Right cardiac atrium (tissue), 5 donors: ENCODE measurements at regions not wholly inside any gene's neighbourhood (a gene's known extent, or its start where the extent isn't known, plus 50 kb on each side); places are given as distances from the start of the nearest gene placed in this dataset.

ENCODE experiments used
- ATAC-seq, 2 donors: fragments of 200-7000 bp; cut with Tn5 transposase; one replicate each; pipeline versions ENCODE4 v1.8.0 to v1.9.1; 2020; ENCODE audit warnings: moderate library complexity in 2 of 2, mild to moderate bottlenecking in 1 of 2
- DNase-seq, 3 donors: peaks; one replicate each; pipeline ENCODE4 v3.0.0-alpha.2; 2020
- H3K27ac ChIP-seq: one replicate; pipeline ENCODE4 v1.5.1; 2013; ENCODE audit warnings: mild to moderate bottlenecking, low read length, control low read depth, moderate library complexity
- H3K27me3 ChIP-seq: one replicate; pipeline ENCODE4 v1.6.1; 2013; ENCODE audit not compliant: control insufficient read depth, insufficient read depth
- H3K4me1 ChIP-seq: one replicate; pipeline ENCODE4 v1.6.1; 2013; ENCODE audit warnings: low read length; ENCODE audit not compliant: control insufficient read depth, insufficient read depth
- H3K4me3 ChIP-seq: one replicate; pipeline ENCODE4 v1.5.1; 2013; ENCODE audit warnings: low read length, control low read depth
- H3K9me3 ChIP-seq: one replicate; pipeline ENCODE4 v1.6.1; 2013; ENCODE audit warnings: low read length; ENCODE audit not compliant: control insufficient read depth
- WGBS: extraction: QIAGEN DNeasy Blood & Tissue Kit; methylation state at CpG from one replicate; pipeline ENCODE4 v1.1.7; 2013; 5-methylcytosine and 5-hydroxymethylcytosine counted together
- intact Hi-C, 4 donors: fragments of 100-400 bp; cut with DNase I; formaldehyde crosslinking; loops; one replicate each; pipeline versions ENCODE4 v1.11.0 to v1.14.0; 2022 to 2023
- donor health status: healthy with polysubstance abuse.
- donor health status: DM: no; HTN: yes; CAD: no.
- donor health status: DM: no; HTN: no; CAD: no.
- donor health status: DM: no; HTN: yes; CAD: no; lungs with severe emphysema.
- donor health status: DM: yes; HTN: yes; CAD: no.

DNA sequence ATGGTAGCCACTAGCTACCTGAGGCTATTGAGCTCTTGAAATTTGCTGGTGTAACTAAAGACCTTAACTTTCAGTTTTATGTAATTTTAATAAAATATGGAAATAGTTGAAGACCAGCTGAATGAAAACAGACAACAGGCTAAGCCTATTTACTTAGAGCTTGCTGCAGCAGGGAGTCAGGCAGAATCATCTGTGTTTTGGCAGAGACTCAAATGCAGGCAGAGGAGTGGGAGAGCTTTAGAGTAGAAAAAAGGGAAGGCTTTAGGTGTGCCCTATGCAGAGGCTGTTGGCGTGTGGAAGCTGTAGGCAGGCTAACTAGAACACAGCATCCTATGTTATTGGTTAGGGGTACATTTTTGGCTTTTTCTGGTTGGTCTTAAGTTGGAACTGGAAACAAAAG is 304.9 kb upstream of the NBEA start:
- Histone ChIP-seq H3K27me3 (no peaks in the 10 kb centered on the region), H3K4me3 (no peak overlapping the region), H3K27ac (no peak overlapping the region), H3K4me1 (no peaks in the 10 kb centered on the region), H3K9me3 (no peaks in the 10 kb centered on the region)
- WGBS: 88% methylated on average over 1 of the region's 1 CpG
- no peak for ATAC-seq
- no peak for DNase-seq
- intact Hi-C loops: no loop called here

GRCh38 chr13:34637636-34638035 is 304.4 kb upstream of the NBEA start:
- DNase-seq: no peak
- no peaks in the 10 kb centered on the region for H3K4me1 ChIP-seq
- no peak overlapping the region for H3K4me3 ChIP-seq
- no peak overlapping the region for H3K27ac ChIP-seq
- 80% methylated on average over 2 of the region's 2 CpGs for WGBS
- no peak for ATAC-seq
- intact Hi-C loops: no loop called here
- no peaks in the 10 kb centered on the region for H3K9me3 ChIP-seq
- H3K27me3 ChIP-seq: no peaks in the 10 kb centered on the region

GRCh38 chr13:34638897-34639296 is 303.2 kb upstream of the NBEA start:
- WGBS: 94% methylated on average over 2 of the region's 2 CpGs
- ATAC-seq (no peak), DNase-seq (no peak)
- intact Hi-C loops: no loop called here
- no peak overlapping the region for H3K27ac ChIP-seq
- no peaks in the 10 kb centered on the region for H3K27me3 ChIP-seq
- no peaks in the 10 kb centered on the region for H3K4me1 ChIP-seq
- H3K4me3 ChIP-seq: no peak overlapping the region
- no peaks in the 10 kb centered on the region for H3K9me3 ChIP-seq

GRCh38 chr13:34640179-34640992 is 301.7 kb upstream of the NBEA start:
- intact Hi-C loops: no loop called here
- no peak overlapping the region for H3K4me3 ChIP-seq
- ATAC-seq (no peak), DNase-seq (no peak)
- H3K4me1 ChIP-seq: no peaks in the 10 kb centered on the region
- no peak overlapping the region for H3K27ac ChIP-seq
- no peaks in the 10 kb centered on the region for H3K9me3 ChIP-seq
- H3K27me3 ChIP-seq: no peaks in the 10 kb centered on the region
- WGBS: 66% methylated on average over 9 of the region's 9 CpGs

- H3K4me1 ChIP-seq: no peaks in the 10 kb centered on the region
- 79% methylated on average over 4 of the region's 4 CpGs for WGBS
- H3K4me3 ChIP-seq: no peak overlapping the region
- intact Hi-C loops: no loop called here
- ATAC-seq: no peak
- no peaks in the 10 kb centered on the region for H3K9me3 ChIP-seq
- H3K27ac ChIP-seq: no peak overlapping the region
- H3K27me3 ChIP-seq: no peaks in the 10 kb centered on the region
- DNase-seq: no peak
Observed at GRCh38 chr13:34640993-34641330, 301.1 kb upstream of the NBEA start.

- H3K9me3 ChIP-seq: no peaks in the 10 kb centered on the region
- no peaks in the 10 kb centered on the region for H3K4me1 ChIP-seq
- intact Hi-C loops: no loop called here
- H3K4me3 ChIP-seq: no peak overlapping the region
- H3K27me3 ChIP-seq: no peaks in the 10 kb centered on the region
- no peak overlapping the region for H3K27ac ChIP-seq
- no peak for DNase-seq
- WGBS: 92% methylated on average over 1 of the region's 1 CpG
- ATAC-seq: no peak
Observed at GRCh38 chr13:34647379-34648150, 294.5 kb upstream of the NBEA start.

DNA sequence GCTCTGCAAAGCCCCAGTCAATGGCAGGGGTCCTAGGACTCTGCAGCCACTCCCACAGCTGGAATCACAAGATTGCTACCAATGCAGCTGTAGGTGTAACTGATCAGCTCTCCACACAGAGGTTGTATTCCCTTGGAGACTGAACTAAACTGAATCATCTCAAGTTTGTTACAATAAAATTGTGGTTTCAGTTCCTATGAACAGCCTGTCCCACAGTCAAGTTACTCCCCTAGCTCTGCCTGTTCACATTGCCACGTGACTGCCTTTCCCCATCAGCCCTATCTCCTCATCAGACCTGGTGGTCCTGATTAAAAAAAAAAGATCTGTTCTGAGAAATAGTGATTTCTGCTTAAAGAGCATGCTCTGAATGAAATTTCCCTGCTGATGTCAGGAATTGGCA is 287.9 kb upstream of the NBEA start:
- H3K27ac ChIP-seq: no peak overlapping the region
- H3K4me1 ChIP-seq: no peaks in the 10 kb centered on the region
- WGBS: 48% methylated on average over 1 of the region's 1 CpG
- intact Hi-C loops: no loop called here
- H3K4me3 ChIP-seq: no peak overlapping the region
- no peaks in the 10 kb centered on the region for H3K27me3 ChIP-seq
- ATAC-seq: no peak
- no peak for DNase-seq
- H3K9me3 ChIP-seq: no peaks in the 10 kb centered on the region

DNA sequence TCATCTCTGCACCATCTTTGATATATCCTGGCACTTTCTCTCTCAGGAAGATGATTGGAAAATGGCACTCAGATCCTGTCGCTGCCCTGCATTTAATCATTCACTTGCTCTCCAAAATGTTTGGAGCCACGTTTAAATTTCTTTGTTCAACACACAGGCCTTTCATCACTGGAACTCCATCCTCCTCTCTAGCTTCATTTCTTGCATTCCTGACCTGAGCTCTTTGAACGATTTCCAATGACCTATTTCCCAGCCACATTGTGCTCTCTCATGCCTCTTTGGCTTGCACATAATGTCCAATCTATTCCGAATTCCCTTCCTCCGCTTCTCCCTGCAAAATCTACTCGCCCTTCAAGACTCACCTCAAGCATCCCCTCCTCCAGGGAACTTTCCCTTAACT is 287.4 kb upstream of the NBEA start:
- Histone ChIP-seq H3K4me1 (no peaks in the 10 kb centered on the region), H3K9me3 (no peaks in the 10 kb centered on the region), H3K27ac (no peak overlapping the region), H3K27me3 (no peaks in the 10 kb centered on the region), H3K4me3 (no peak overlapping the region)
- intact Hi-C loops: no loop called here
- DNase-seq (no peak), ATAC-seq (peak; percentile 43 to 55)
- WGBS: 48% methylated on average over 6 of the region's 6 CpGs

- ATAC-seq (no peak), DNase-seq (no peak)
- intact Hi-C loops: no loop called here
- no peak overlapping the region for H3K4me3 ChIP-seq
- no peaks in the 10 kb centered on the region for H3K4me1 ChIP-seq
- H3K27ac ChIP-seq: no peak overlapping the region
- H3K27me3 ChIP-seq: no peaks in the 10 kb centered on the region
- H3K9me3 ChIP-seq: no peaks in the 10 kb centered on the region
Observed at GRCh38 chr13:34655554-34655953, 286.5 kb upstream of the NBEA start.

DNA sequence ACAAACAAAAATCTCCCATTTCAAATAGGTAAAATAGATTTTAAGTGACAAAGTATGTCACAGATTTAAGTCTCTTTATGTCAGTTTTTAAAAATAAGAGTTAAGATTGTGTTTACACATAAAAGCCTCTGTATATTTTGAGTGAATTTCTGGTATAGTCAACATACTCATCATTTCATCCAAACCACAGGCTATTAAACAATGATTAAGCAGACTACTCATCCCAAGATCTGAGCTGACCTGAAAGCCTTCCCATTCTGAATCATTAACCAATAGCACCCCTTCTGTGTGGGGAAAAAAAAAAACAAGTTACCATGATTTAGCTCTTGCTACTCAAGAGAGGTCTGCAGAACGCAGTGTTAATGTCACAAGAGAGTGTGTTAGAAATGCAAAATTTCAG is 284.4 kb upstream of the NBEA start:
- WGBS: 98% methylated on average over 1 of the region's 1 CpG
- no peak for ATAC-seq
- no peak overlapping the region for H3K4me3 ChIP-seq
- no peak overlapping the region for H3K27ac ChIP-seq
- no peak for DNase-seq
- H3K9me3 ChIP-seq: no peaks in the 10 kb centered on the region
- H3K27me3 ChIP-seq: no peaks in the 10 kb centered on the region
- H3K4me1 ChIP-seq: no peaks in the 10 kb centered on the region
- intact Hi-C loops: no loop called here

DNA sequence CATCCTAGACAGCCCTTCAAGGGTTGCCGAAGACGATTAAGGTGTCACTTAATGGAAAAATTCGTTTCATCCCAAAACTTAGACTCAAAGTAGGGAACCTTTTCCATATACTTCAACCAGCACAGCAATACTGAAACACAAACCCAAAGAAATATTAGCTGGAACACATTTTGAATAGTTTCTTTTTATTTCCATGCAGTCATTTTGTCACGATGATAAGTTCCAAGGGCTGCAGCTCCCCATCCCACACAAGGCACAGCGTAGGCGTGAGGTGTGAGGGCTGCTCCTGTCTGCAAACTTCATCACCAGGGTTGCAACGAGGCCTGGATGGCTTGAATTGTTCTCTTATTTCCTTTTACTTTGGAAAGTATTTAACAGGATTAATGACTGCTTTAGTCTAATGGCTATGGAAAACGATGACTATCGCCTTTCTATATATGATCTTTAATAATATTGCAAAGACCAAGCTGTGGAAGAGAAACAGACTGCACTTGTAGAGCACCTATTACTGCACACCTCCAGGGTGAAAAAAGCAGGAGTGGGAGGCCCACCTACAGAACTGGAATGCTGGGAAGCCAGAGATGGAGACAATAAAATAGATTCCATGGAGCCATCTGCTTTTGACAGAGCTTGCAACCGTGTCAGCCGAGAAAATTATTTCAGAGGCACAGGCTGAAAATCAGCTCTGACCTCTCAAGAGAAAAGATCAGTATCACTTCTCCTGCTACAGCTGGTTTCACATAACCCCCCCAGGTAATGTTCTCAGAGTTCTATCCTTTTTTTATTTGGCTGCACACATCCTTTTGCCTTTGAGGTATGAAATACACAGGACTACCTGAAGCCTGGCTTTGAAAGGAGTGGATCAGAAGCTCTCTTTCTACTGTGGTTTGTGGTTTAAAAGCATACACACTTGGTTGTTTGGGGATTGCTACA is 274.5 kb upstream of the NBEA start:
- ATAC-seq (peak in 1 of 2 donors; percentile 47), DNase-seq (peak in 2 of 3 donors; percentile 24 to 51)
- Histone ChIP-seq H3K4me1 (peaks cover 2% of the 10 kb centered on the region), H3K27me3 (no peaks in the 10 kb centered on the region), H3K9me3 (no peaks in the 10 kb centered on the region), H3K4me3 (no peak overlapping the region), H3K27ac (no peak overlapping the region)
- intact Hi-C loops: no loop called here
- 69% methylated on average over 11 of the region's 11 CpGs for WGBS
